Uterus (tissue), 2 donors: ENCODE measurements at regions not wholly inside any gene's neighbourhood (a gene's known extent, or its start where the extent isn't known, plus 50 kb on each side); places are given as distances from the start of the nearest gene placed in this dataset.

Experiments
- POLR2A ChIP-seq, 2 donors: fragments of 450-650 bp; IDR thresholded peaks; one replicate each; pipeline ENCODE4 v1.6.1; 2016; ENCODE audit warnings: antibody characterized with exemption in 2 of 2, mild to moderate bottlenecking in 1 of 2, moderate library complexity in 1 of 2
- TF ChIP-seq, protein P1 (sequence below), 4 experiments: fragments of 200-600 bp in 2 of 4; fragments of 450-650 bp in 2 of 4; sonication (generic) in 2 of 4; IDR thresholded peaks; one replicate each; pipeline ENCODE4 v1.5.1; 2016 to 2019; ENCODE audit warnings: antibody characterized with exemption in 4 of 4, mild to moderate bottlenecking in 2 of 4, moderate library complexity in 1 of 4

DNA sequence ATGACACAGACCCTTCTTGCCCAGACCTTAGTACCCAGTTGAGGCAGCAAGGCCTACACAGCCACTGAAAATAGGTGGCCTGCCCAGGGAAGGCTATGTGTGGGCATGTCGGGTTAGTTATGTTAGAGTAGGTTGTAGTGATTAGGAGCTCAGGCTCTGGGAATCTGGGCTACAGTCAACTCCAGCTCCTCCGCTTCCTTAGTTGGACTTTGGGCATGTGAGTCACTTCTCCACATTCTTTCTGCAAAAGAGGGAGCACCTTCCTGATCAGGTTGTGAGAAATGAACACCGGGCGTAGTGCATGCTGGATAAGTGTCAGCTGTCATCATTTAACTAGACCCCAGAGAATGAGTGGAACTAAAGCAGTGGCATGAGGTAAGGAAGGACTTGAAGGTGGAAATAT is 64.8 kb downstream of the ARHGAP35 start:
- TF ChIP-seq, protein P1, sequence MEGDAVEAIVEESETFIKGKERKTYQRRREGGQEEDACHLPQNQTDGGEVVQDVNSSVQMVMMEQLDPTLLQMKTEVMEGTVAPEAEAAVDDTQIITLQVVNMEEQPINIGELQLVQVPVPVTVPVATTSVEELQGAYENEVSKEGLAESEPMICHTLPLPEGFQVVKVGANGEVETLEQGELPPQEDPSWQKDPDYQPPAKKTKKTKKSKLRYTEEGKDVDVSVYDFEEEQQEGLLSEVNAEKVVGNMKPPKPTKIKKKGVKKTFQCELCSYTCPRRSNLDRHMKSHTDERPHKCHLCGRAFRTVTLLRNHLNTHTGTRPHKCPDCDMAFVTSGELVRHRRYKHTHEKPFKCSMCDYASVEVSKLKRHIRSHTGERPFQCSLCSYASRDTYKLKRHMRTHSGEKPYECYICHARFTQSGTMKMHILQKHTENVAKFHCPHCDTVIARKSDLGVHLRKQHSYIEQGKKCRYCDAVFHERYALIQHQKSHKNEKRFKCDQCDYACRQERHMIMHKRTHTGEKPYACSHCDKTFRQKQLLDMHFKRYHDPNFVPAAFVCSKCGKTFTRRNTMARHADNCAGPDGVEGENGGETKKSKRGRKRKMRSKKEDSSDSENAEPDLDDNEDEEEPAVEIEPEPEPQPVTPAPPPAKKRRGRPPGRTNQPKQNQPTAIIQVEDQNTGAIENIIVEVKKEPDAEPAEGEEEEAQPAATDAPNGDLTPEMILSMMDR (IDR thresholded peaks at IDR 0.05), result no peak
- TF ChIP-seq POLR2A (IDR thresholded peaks at IDR 0.05), result no peak
